HG02884 (cell line): ENCODE measurements at regions not wholly inside any gene's neighbourhood (a gene's known extent, or its start where the extent isn't known, plus 50 kb on each side); places are given as distances from the start of the nearest gene placed in this dataset.

Experiments
- ATAC-seq: cut with Tn5 transposase; IDR thresholded peaks from one replicate; pipeline ENCODE4 v1.9.1; 2021; ENCODE audit warnings: mild to moderate bottlenecking, moderate library complexity; ENCODE audit not compliant: unreplicated experiment

GRCh38 chr22:47372596-47373385 is 610.3 kb downstream of the TBC1D22A start:
- ATAC-seq: no peak

- no peak for ATAC-seq
These were observed 609.7 kb downstream of the TBC1D22A start for GRCh38 chr22:47372111-47372581.

- no peak for ATAC-seq
These were observed 609.0 kb downstream of the TBC1D22A start for GRCh38 chr22:47371263-47372090.

DNA sequence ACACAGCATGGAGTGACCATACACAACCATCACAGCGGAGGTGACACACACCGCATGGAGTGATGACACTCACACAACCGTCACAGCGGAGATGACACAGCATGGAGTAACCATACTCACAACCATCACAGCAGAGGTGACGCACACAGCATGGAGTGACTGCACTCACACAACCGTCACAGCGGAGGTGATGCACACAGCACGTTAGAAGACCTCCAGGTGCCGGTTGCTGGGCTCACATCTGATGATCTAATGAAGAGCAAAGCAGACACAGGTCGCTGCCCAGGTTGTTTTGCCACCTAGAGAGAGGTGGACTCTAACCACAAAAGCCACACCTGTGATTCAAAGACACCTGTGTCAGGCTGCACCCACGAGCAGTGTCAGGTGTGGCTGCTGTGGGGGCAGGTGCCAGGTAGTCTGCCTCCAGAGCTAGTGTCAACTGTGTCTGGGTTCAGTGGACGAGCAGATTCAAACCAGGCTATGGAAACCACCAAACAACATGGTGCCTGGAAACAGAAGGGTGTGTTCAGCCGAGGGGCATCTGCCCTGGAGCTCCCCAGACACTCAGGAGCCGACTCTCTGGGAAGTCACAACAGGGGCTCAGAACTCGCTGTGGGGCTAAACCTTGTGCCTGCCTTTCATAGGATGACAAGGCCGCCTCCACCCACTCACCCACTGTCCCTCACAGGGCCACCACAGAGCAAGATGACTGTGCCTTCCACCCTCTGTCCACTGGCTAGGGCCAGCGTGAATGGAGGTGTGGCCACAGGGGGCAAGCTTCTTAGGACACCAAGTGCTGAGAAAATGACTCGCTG is 608.2 kb downstream of the TBC1D22A start:
- ATAC-seq: no peak

DNA sequence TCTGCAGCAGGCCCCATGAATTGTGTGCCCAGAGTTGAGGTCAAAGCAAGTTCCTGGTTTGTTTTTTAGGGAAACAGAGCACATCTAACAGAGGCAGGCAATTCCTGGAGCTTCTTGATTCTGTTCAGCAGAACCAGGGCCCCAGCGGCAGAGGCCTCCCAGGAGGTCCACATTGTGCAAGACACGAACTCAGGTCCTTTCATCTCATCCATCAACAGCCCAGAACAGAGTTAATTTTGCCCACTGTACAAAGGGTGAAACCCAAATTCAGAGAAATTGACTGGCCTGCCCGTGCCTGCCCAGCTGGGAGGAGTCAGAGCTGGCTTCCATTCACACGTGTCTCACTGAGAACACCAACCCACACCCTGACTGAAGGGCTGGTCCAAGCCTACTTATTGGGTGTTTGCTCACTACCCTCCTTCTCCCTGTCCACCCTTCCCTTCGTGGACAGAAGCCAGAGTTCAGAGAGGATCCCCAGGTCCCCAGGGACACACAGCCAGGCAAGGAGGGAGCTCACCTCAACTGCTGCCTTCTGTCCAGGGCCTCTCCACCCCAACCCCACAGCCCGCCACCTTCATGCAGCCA is 607.1 kb downstream of the TBC1D22A start:
- no peak for ATAC-seq

DNA sequence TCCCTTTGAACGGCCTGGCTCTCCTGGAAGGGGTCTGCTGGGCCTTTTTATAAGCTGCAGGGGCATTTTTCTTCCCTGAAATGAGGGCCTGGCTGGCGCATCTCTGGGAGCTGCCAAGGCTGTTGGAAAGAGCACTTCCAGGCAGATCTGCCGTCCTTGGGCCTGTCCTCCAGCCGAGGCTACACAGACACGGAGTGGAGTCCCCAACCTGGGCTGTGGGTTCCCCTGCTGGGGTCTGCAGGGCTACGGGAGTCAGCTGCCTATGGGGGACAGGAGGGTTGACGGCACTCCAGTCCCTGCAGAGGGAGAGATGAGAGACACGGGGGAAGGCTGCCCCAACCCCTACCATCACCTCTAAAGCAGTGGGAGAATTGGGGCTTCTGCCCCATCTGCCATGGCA is 606.6 kb downstream of the TBC1D22A start:
- ATAC-seq: no peak

DNA sequence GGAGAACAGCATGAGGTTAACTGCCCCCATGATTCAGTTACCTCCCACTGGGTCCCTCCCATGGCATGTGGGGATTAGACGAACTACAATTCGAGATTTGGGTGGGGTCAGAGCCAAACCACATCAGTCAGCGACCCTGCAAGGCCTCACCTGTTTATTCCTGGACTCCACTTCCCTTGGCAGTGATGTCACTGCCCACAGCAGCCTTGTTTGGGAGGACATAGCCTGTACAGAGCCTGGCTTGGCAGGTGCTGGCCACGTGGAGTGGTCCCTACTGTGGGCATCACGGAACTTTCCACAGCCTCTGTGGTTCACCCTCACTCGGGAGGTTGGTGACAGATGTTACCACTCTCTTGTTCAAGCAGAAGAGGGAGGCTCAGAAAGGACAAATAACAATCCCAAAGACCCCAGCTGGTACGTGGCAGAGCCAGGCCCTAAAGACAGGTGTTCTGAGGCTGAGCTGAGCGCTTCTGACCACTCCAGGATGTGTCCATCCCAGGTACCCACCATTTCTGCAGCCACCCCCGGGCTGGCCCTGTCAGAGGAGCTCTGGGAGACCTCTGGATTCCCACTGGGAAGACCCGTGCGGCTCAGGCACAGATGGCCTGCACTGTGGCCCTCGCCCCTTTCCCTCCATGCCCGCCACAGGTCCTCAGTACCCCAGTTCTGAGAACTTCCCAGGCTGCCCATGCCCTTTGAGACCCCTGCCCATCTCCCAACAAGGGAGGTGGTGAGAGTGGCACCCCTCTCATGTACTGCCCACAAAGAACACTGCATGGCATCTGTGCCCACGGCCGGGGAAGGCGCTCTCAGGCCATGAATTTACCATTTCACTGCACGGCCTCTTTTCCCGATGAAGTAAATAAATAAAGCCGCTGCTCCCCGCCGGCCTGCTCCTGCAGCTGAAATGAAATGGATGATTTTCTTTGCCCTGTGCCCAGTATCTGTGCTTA is 605.8 kb downstream of the TBC1D22A start:
- ATAC-seq: no peak

- ATAC-seq: no peak
These were observed 604.7 kb downstream of the TBC1D22A start for GRCh38 chr22:47367107-47367690.

DNA sequence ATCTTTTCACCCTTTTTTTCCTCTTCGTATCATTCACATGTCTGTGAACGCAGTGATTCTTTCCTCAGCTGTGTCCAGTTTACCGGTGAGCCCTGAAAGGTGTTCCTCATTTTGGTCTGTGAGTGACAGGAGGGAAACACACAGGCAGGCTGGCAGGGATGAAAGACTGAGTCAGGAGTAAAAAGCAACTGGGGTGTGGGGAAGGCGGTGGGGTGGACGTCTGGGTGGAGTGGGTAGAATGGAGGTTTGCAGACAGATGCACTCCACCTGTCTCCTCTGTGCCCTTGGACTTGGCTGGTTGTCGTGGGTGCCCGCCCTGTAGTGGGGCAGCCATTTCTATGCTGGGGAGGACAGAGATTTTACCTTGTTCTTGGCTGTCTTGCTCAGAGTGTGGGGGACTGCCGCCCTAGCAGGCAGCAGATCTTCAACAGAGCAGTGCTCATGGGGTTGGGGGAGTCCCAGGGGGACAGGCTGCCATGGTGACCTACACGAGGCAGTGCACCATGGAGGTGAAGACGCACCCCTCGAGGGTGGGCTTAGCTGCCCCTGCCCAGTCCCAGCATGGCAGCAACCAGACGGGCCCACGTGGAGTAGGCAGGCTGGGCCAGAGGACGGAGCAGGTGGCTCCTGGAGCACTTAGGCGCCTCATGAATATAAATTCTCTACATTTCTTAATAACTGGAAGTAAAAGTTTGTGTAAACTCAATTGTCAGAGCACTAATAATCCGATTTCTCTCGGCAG is 603.7 kb downstream of the TBC1D22A start:
- no peak for ATAC-seq

GRCh38 chr22:47361247-47361646 is 598.8 kb downstream of the TBC1D22A start:
- ATAC-seq: no peak

DNA sequence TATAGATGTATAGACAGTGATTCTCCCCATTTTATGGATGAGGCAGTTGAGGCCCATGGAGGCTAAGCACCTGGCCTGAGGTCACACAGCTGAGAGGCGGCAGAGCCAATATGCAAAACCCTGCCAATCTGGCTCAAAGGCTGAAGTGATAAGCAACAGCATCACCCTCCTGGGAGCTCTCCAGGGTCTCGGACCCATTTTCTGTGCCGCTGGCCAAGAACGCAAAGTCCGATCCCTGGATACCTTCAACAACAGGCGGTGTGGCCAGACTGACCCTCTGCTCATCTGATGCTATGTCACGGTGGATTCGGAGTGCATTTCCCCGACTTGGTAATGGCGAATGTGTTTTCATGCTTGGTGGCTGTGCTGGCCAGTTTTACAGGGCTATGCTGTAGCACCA is 595.0 kb downstream of the TBC1D22A start:
- ATAC-seq: no peak

GRCh38 chr22:47357086-47357485 is 594.6 kb downstream of the TBC1D22A start:
- ATAC-seq: no peak

DNA sequence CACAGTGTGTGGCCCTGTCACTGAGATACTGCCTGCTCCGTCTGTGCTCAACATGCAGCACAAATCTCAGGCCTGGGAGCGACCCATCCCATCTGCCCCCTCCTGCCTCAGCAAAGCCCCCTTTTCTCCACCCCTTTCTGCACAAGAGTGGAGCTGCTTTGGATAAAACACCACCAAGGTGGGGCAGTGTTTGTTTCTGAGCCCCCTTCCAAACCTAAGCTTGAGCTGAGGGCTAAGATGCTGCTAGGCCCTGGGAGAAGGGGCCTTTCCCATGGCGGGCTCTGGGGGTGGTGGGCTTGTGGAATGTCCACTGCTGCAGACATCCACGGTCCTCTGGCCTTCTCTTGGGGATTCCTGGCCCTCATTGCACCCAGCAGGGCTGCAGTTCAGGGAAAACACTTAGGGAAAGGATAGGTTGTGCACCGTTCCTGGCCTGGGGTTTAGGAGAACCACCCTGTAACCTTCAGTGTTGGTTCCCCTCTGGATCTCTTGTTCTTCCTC is 594.1 kb downstream of the TBC1D22A start:
- ATAC-seq: no peak

GRCh38 chr22:47355776-47356510 is 593.5 kb downstream of the TBC1D22A start:
- no peak for ATAC-seq

DNA sequence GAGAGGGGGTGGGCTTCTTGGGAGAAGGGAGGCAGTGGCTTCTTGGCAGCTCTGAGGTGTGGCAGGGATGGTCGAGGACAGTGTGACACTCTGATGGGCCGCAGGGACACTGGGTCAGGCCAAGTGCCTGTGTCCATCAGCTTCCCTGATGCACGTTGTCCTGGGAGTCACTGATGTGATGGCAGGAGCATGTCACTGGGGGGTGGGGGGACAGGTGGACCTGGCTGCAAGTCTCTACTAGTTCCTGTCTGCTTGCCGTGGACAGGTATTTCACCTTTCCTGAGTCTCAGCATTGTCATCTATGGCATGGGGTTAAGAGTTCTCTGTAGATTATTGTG is 592.9 kb downstream of the TBC1D22A start:
- no peak for ATAC-seq

DNA sequence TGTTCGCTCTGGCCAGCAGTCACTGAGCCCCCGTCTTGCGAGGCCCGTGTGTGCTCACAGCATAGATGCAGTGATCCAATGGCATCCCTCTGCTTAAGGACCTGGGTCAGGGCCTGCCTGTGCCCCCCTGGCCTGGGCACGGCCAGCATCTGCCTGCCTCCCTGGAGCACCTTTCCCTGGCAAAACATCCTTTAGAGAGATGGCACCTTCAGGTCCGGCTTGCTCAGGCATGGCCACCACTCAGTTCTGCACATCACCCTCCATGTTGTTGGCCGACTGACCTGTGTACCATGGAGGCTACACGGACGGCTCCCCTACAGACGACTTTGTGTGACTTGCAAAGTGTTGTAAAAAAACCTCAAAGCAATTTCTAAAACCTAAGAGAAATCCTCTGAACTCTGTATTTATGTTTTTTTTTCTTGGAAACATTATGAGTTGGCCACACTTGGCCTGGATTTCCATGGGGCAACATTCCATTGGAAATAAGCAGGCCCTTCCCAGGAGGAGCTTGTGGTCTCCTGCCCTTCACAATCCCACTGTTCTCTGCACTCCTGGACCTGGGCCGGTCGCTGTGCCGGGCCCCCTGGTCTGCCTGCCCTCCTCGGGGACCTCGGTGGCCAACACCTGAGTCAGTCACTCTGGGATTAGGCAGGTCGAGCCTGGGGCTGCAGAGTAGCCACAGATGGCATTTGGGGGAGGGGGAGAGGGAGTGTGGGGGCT is 592.4 kb downstream of the TBC1D22A start:
- ATAC-seq: no peak
